ENCODE measurements at regions not wholly inside any gene's neighbourhood (a gene's known extent, or its start where the extent isn't known, plus 50 kb on each side); places are given as distances from the start of the nearest gene placed in this dataset.

GRCh38 chr4:171169396-171169795 lies 643.8 kb upstream of the GALNTL6 start (continued):
- TF ChIP-seq SNRNP70 (optimal IDR thresholded peaks at IDR 0.05; ENCODE audit: low read depth, low read length) = no peak

- ATAC-seq (no peak), DNase-seq (ENCODE audit: extremely low read depth in 1 of 4, low spot score in 3 of 4) (no peak), FAIRE-seq (no peak)
- no peaks in the 10 kb centered on the region for H3K27me3 ChIP-seq (ENCODE audit: control insufficient read depth in 2 of 2, insufficient read depth in 2 of 2, low read length in 2 of 2)
- H2AFZ ChIP-seq (ENCODE audit: low read depth, low read length) = no peak overlapping the region
- H3K9me1 ChIP-seq (ENCODE audit: control insufficient read depth, insufficient read depth, low read length) = no peaks in the 10 kb centered on the region
- intact Hi-C loops (cut with micrococcal nuclease) = no loop called here
- H4K20me1 ChIP-seq (replicated peaks; ENCODE audit: control insufficient read depth, insufficient read depth, low read length) = no peaks in the 10 kb centered on the region
- H3K9me3 ChIP-seq (replicated peaks; ENCODE audit: control insufficient read depth, insufficient read depth, low read depth, low read length) = no peaks in the 10 kb centered on the region
- H3K4me2 ChIP-seq (ENCODE audit: insufficient read depth, low read length) = no peak overlapping the region
- ChIA-PET POLR2A (no interaction called here), CTCF (ENCODE audit: low intra/inter-chr PET ratio) (no interaction called here)
- no peaks in the 10 kb centered on the region for H3K36me3 ChIP-seq (ENCODE audit: control insufficient read depth, insufficient read depth, low read length)
- no peaks in the 10 kb centered on the region for H3K4me1 ChIP-seq (replicated peaks in 1 of 2; ENCODE audit: control insufficient read depth in 2 of 2, insufficient read depth in 2 of 2, low read length in 2 of 2)
- H3K79me2 ChIP-seq (ENCODE audit: control insufficient read depth, insufficient read depth, low read length) = no peaks in the 10 kb centered on the region
- H3K27ac ChIP-seq (ENCODE audit: extremely low read depth, low read depth, low read length) = no peak overlapping the region
- no TSS peak for BruUV-seq (replicated peaks)
- WGBS (ENCODE audit: insufficient coverage, low coverage, missing lambda C conversion rate) = 0% methylated on average over 3 of the region's 3 CpGs
- H3K4me3 ChIP-seq = no peak overlapping the region
- in situ Hi-C loops (cut with MboI) = no loop called here
- no peak overlapping the region for H3K9ac ChIP-seq (ENCODE audit: insufficient read depth in 1 of 2, low read depth in 2 of 2, low read length in 2 of 2)
- no peak for TF ChIP-seq E2F3 (CRISPR knock-in tag; IDR thresholded peaks at IDR 0.05)
- TF ChIP-seq CBX8 (IDR thresholded peaks at IDR 0.05; ENCODE audit: borderline replicate concordance, extremely low read depth, low read depth, low read length, poor library complexity, severe bottlenecking) = no peak
- TF ChIP-seq, protein P1, sequence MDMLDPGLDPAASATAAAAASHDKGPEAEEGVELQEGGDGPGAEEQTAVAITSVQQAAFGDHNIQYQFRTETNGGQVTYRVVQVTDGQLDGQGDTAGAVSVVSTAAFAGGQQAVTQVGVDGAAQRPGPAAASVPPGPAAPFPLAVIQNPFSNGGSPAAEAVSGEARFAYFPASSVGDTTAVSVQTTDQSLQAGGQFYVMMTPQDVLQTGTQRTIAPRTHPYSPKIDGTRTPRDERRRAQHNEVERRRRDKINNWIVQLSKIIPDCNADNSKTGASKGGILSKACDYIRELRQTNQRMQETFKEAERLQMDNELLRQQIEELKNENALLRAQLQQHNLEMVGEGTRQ (CRISPR knock-in tag; IDR thresholded peaks at IDR 0.05) = no peak
- TF ChIP-seq BRF1 (IDR thresholded peaks at IDR 0.05; ENCODE audit: borderline replicate concordance, extremely low read depth, insufficient read length) = no peak
- no peak for TF ChIP-seq PML (IDR thresholded peaks at IDR 0.05; ENCODE audit: low read length)
- TF ChIP-seq PHB2 (IDR thresholded peaks at IDR 0.05; ENCODE audit: low read depth) = no peak
- TF ChIP-seq SMAD4 (CRISPR knock-in tag; conservative IDR thresholded peaks at IDR 0.05) = no peak
- TF ChIP-seq TCF15 (CRISPR knock-in tag; IDR thresholded peaks at IDR 0.05) = no peak
- TF ChIP-seq, protein P2, sequence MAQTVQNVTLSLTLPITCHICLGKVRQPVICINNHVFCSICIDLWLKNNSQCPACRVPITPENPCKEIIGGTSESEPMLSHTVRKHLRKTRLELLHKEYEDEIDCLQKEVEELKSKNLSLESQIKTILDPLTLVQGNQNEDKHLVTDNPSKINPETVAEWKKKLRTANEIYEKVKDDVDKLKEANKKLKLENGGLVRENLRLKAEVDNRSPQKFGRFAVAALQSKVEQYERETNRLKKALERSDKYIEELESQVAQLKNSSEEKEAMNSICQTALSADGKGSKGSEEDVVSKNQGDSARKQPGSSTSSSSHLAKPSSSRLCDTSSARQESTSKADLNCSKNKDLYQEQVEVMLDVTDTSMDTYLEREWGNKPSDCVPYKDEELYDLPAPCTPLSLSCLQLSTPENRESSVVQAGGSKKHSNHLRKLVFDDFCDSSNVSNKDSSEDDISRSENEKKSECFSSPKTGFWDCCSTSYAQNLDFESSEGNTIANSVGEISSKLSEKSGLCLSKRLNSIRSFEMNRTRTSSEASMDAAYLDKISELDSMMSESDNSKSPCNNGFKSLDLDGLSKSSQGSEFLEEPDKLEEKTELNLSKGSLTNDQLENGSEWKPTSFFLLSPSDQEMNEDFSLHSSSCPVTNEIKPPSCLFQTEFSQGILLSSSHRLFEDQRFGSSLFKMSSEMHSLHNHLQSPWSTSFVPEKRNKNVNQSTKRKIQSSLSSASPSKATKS (CRISPR knock-in tag; IDR thresholded peaks at IDR 0.05) = no peak
- TF ChIP-seq, protein P3, sequence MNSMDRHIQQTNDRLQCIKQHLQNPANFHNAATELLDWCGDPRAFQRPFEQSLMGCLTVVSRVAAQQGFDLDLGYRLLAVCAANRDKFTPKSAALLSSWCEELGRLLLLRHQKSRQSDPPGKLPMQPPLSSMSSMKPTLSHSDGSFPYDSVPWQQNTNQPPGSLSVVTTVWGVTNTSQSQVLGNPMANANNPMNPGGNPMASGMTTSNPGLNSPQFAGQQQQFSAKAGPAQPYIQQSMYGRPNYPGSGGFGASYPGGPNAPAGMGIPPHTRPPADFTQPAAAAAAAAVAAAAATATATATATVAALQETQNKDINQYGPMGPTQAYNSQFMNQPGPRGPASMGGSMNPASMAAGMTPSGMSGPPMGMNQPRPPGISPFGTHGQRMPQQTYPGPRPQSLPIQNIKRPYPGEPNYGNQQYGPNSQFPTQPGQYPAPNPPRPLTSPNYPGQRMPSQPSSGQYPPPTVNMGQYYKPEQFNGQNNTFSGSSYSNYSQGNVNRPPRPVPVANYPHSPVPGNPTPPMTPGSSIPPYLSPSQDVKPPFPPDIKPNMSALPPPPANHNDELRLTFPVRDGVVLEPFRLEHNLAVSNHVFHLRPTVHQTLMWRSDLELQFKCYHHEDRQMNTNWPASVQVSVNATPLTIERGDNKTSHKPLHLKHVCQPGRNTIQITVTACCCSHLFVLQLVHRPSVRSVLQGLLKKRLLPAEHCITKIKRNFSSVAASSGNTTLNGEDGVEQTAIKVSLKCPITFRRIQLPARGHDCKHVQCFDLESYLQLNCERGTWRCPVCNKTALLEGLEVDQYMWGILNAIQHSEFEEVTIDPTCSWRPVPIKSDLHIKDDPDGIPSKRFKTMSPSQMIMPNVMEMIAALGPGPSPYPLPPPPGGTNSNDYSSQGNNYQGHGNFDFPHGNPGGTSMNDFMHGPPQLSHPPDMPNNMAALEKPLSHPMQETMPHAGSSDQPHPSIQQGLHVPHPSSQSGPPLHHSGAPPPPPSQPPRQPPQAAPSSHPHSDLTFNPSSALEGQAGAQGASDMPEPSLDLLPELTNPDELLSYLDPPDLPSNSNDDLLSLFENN (IDR thresholded peaks at IDR 0.05; ENCODE audit: low read depth in 2 of 2, low read length in 2 of 2) = no peak
- TF ChIP-seq POLR2AphosphoS5 (IDR thresholded peaks at IDR 0.05; ENCODE audit: control insufficient read depth, insufficient read depth, low read depth, low read length) = no peak
- TF ChIP-seq POLR2A (conservative IDR thresholded peaks at IDR 0.05) = no peak
Measured at GRCh38 chr4:171162478-171162877, 650.7 kb upstream of the GALNTL6 start.

Measured in K562 (cell line).